Activated naive CD8-positive, alpha-beta T cell treated with anti-CD3 and anti-CD28 coated beads, Interleukin-2, amount 50 U/mL, for 24 hours (primary cell): ENCODE measurements at regions not wholly inside any gene's neighbourhood (a gene's known extent, or its start where the extent isn't known, plus 50 kb on each side); places are given as distances from the start of the nearest gene placed in this dataset.

Experiments used
- ATAC-seq: fragments of 150-1000 bp; cut with Tn5 transposase; one replicate; pipeline ENCODE4 v1.10.0; 2021
- DNase-seq: peaks from one replicate; pipeline ENCODE4 v3.0.0; 2021
- H3K27ac Mint-ChIP-seq: one replicate; pipeline ENCODE4 v1.8.0; 2021; ENCODE audit warnings: mild to moderate bottlenecking, mixed read lengths
- H3K27me3 Mint-ChIP-seq: one replicate; pipeline ENCODE4 v1.8.0; 2021; ENCODE audit warnings: mixed read lengths
- H3K36me3 Mint-ChIP-seq: one replicate; pipeline ENCODE4 v1.8.0; 2021; ENCODE audit warnings: low read depth, mixed read lengths
- H3K4me1 Mint-ChIP-seq: one replicate; pipeline ENCODE4 v1.8.0; 2021; ENCODE audit warnings: mixed read lengths
- H3K4me3 Mint-ChIP-seq: one replicate; pipeline ENCODE4 v1.8.0; 2021; ENCODE audit warnings: mild to moderate bottlenecking, moderate library complexity, mixed read lengths
- H3K9me3 Mint-ChIP-seq: one replicate; pipeline ENCODE4 v1.8.0; 2021; ENCODE audit warnings: mixed read lengths

DNA sequence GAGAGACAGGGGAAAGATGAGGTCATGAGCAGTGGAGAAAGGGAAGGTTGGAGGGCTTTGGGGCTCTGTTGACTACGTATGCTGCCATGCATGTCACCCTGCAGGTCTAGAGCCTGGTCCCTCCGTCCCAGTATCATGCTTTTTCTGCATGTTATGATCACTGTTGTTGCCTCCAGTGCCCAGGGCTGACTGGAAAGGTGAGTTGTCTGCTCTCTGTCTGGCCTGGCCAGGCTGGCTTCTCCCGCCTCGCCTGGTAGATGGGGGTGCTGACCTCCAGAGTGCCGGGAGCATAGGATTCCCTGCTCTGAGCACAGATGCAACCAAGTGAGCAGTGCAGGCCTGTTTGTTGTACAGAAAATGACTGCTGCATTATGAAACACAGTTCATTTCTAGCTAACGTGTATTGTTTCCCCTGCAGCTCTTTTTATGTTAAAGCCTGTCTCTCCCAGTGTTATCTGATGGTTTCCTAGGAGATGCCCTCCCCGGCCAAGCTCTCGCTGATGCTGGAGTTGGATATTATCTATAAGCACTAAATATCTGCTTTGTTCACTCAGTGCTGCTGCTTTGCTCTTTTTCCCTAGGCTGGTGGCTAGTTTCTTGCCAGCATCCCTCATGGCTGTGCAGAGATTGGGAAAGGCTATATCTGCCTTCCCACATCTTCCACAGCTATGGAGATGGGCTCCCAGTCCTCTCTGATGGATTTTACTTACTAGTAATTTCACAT, 158.2 kb downstream of the TDRD15 start:
- no peak for DNase-seq
- ATAC-seq, result no peak
- Mint-ChIP-seq H3K9me3 (peaks cover 3% of the 10 kb centered on the region), H3K27me3 (no peaks in the 10 kb centered on the region), H3K4me1 (no peaks in the 10 kb centered on the region), H3K27ac (no peak overlapping the region), H3K4me3 (no peak overlapping the region), H3K36me3 (no peaks in the 10 kb centered on the region)

DNA sequence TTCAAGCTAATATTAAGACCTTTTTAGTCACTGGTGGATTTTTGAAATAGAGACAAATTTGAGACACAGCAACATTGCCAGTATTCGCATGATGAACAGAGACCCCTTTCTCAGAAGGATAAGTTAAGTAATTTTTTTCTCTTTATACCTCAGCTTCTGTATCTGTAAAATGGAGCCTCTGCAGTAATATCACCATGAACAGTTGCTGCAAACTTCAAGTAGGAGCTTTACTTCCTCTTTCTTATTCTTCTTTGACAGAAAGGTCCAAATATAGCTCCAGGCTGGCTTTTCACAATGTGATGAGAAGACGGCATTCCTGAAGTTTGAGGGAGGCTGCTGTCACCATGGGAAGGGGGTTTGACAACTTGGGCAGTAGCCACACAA, 158.7 kb downstream of the TDRD15 start:
- no peak for DNase-seq
- H3K4me1 Mint-ChIP-seq, result no peaks in the 10 kb centered on the region
- no peak overlapping the region for H3K27ac Mint-ChIP-seq
- H3K36me3 Mint-ChIP-seq, result no peaks in the 10 kb centered on the region
- no peak overlapping the region for H3K4me3 Mint-ChIP-seq
- H3K9me3 Mint-ChIP-seq, result peaks cover 3% of the 10 kb centered on the region
- no peaks in the 10 kb centered on the region for H3K27me3 Mint-ChIP-seq
- no peak for ATAC-seq

DNA sequence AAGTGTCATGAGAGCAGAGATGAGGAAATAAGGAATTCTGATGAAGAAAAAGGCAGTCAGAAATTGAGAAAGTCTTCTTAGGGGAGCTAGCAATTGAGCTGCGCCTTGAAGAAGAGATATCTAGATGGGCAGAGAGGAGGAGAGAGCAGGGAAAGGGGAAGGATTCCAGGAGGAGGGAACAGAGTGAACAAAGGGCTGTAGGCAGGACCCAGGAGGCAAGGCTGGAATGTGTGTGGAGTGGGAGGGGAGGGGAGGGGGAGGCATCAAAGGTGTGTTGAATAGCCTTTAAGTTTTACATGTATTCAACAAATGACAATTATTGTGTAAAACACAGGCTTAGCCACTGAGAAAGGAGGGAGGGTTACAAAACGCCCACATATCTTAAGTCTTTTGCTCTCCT, 164.5 kb downstream of the TDRD15 start:
- Mint-ChIP-seq H3K4me3 (no peak overlapping the region), H3K36me3 (no peaks in the 10 kb centered on the region), H3K27ac (no peak overlapping the region), H3K9me3 (peaks cover 3% of the 10 kb centered on the region), H3K27me3 (no peaks in the 10 kb centered on the region), H3K4me1 (no peaks in the 10 kb centered on the region)
- no peak for ATAC-seq
- DNase-seq, result no peak

DNA sequence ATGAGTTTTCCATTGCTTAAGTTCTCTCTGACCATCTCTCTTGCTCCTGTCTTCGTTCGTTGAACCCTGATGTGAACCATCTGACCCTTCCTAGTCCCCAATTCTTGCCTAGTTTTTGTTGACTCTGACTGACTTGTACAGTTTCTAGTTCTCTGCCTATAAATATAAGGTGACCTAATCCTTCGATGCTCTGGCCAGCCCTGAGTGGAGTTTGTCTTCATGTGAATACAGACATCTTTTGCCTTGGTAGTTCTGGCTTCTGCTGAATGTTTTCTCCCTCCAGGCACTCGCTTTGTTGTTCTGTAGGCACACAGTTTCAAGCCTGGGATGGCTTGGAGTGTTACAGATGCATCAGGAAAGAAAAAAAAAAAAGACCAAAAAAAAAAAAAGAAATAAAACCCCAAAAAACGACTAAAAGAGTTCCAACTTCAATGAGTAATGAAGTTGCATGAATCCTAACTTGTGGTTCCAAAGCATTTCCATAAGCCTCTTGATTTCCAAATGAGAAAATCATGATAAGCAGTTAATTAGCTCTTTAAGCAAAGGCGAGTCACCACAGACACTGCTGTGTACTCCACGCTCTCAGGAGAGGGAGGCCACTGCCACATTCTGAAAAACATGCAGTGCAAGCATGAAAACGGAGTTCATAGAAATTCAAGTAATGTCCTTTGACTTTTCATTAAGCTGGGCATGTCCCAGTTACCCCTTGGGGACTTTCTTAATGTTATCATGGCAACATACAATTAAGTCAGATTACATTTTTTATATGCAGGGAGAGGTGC, 165.2 kb downstream of the TDRD15 start:
- DNase-seq, result no peak
- ATAC-seq, result no peak
- no peaks in the 10 kb centered on the region for H3K27me3 Mint-ChIP-seq
- H3K36me3 Mint-ChIP-seq, result no peaks in the 10 kb centered on the region
- H3K9me3 Mint-ChIP-seq, result peaks cover 3% of the 10 kb centered on the region
- no peak overlapping the region for H3K4me3 Mint-ChIP-seq
- no peaks in the 10 kb centered on the region for H3K4me1 Mint-ChIP-seq
- H3K27ac Mint-ChIP-seq, result no peak overlapping the region

DNA sequence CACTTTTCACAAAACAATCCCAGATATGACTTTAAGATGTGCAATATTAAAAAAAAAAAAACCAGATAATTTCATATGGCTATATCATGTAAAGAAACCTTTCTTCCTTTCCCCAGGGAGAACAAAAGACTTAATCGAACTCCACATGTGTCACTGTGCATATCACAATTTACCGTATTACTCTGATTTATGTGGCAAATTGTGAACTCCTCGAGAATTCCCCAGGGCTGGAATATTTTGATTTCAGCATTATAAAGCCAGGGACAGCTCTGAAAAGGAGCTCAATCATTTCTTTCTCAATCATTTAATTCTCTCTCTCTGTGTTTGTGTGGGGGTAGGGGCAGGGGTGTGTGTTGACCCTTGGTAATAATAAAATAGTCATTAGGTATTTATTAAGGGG, 165.8 kb downstream of the TDRD15 start:
- no peaks in the 10 kb centered on the region for H3K4me1 Mint-ChIP-seq
- no peaks in the 10 kb centered on the region for H3K27me3 Mint-ChIP-seq
- DNase-seq, result no peak
- H3K9me3 Mint-ChIP-seq, result peaks cover 3% of the 10 kb centered on the region
- H3K27ac Mint-ChIP-seq, result no peak overlapping the region
- H3K4me3 Mint-ChIP-seq, result no peak overlapping the region
- ATAC-seq, result no peak
- no peaks in the 10 kb centered on the region for H3K36me3 Mint-ChIP-seq

DNA sequence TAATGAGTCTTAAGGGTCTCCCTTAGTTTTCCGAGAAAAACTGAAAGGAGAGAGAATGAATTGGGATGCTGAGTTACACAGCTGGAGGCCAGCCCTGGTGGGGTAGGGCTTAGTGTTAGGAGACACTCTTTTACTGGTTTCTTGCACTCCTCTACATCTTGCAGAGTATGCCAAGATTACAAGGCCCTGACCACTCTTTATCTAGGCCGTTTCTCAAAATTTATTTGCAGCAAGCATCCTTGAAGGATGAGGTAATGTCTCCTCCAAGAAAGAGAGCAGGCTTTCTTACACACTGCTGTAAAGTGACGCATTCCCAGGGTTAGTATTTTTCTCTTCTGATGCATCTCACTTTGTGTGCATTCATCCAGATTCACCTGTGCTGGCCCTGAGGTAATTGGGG, 166.2 kb downstream of the TDRD15 start:
- DNase-seq (no peak), ATAC-seq (no peak)
- H3K27ac Mint-ChIP-seq, result no peak overlapping the region
- H3K36me3 Mint-ChIP-seq, result no peaks in the 10 kb centered on the region
- H3K9me3 Mint-ChIP-seq, result peaks cover 1% of the 10 kb centered on the region
- H3K4me1 Mint-ChIP-seq, result no peaks in the 10 kb centered on the region
- H3K4me3 Mint-ChIP-seq, result no peak overlapping the region
- no peaks in the 10 kb centered on the region for H3K27me3 Mint-ChIP-seq

DNA sequence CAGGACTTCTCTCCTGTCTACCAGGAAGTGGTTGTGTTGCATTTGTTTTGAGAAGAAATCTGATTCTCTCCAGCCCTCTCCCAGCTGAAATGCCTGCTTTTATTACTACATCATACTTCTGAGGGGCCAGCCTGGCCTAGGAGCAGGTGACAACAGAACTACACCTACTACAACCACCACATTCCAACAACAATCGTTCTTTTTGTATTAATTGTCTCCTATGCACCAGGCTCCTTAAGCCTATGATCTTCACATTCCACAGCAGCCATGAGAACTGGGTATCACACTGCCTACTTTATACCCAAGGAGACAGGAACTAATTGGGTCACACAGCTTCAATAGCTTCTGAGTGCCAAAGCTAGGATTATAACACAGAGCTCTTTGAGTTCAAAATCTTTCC, 167.7 kb downstream of the TDRD15 start:
- H3K27me3 Mint-ChIP-seq, result peaks cover 3% of the 10 kb centered on the region
- no peaks in the 10 kb centered on the region for H3K4me1 Mint-ChIP-seq
- H3K36me3 Mint-ChIP-seq, result no peaks in the 10 kb centered on the region
- H3K27ac Mint-ChIP-seq, result no peak overlapping the region
- no peaks in the 10 kb centered on the region for H3K9me3 Mint-ChIP-seq
- DNase-seq (no peak), ATAC-seq (no peak)
- no peak overlapping the region for H3K4me3 Mint-ChIP-seq

DNA sequence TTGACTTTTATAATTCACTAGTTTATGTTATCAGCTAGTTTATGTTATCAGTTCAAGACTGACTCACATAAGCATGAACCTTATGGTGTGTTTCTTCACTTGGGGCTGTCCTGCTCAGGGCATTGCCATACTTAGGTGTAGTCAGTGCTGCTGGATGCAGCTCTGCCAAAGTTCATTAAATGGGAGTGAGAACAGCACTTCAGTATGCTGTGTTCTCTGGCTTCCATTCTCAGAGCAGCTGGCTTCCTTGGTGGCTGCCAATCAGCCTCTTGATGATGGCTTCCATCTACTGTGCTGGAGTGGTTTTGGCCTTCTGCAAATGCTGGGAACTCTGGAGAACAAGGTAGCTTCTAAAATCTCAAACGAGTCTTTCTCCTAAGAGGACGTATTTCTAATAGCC, 170.7 kb downstream of the TDRD15 start:
- peaks cover 3% of the 10 kb centered on the region for H3K27me3 Mint-ChIP-seq
- no peaks in the 10 kb centered on the region for H3K36me3 Mint-ChIP-seq
- H3K4me1 Mint-ChIP-seq, result no peaks in the 10 kb centered on the region
- no peak overlapping the region for H3K27ac Mint-ChIP-seq
- H3K9me3 Mint-ChIP-seq, result no peaks in the 10 kb centered on the region
- H3K4me3 Mint-ChIP-seq, result no peak overlapping the region
- ATAC-seq (no peak), DNase-seq (no peak)

DNA sequence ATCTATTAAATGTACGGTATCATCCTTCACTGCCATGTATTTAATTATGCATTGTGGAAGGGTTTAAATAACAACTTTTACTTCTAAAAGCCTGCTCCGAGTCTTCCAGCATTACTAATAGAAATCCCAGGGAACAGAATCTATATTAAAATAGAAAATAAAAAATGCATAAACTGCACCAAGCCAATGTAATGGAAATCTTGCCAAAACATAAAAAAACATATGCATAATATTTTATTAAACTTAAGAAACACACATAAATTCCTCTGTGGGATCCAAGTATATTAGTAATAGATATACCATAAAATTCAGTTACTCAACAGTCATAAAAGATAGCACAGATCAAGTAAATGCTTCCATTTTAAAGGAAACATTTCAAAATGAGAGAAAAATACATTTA, 175.6 kb downstream of the TDRD15 start:
- H3K9me3 Mint-ChIP-seq, result no peaks in the 10 kb centered on the region
- no peak overlapping the region for H3K4me3 Mint-ChIP-seq
- ATAC-seq, result no peak
- no peaks in the 10 kb centered on the region for H3K4me1 Mint-ChIP-seq
- no peaks in the 10 kb centered on the region for H3K36me3 Mint-ChIP-seq
- DNase-seq, result no peak
- H3K27me3 Mint-ChIP-seq, result peaks cover 3% of the 10 kb centered on the region
- H3K27ac Mint-ChIP-seq, result no peak overlapping the region

DNA sequence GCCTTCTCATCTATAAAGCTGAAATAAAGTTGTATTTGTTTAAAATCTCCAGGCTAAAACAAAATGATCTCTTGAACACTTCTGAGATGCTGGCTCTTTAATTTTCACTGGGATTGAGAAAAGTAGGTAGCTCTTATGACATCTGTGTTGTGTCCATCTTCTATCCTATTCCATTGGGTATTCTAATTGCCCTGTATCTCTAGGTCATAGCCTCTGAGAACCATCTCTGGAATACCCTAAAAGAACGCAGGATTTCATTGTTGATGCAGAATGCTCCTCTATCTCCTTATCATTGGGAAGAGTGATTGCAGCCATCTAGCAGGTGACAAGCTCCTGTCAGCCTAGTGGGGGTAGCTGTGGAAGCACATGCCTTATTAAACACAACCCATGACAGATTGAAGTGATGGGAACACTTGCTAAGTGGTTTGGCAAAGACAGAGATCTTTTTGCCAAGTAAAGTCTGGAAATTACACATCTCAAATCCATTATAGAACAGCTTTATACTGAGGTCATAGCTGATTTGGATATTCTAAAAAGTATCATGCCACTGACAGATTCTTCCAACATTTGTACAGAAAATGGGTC, 178.2 kb downstream of the TDRD15 start:
- no peaks in the 10 kb centered on the region for H3K4me1 Mint-ChIP-seq

DNA sequence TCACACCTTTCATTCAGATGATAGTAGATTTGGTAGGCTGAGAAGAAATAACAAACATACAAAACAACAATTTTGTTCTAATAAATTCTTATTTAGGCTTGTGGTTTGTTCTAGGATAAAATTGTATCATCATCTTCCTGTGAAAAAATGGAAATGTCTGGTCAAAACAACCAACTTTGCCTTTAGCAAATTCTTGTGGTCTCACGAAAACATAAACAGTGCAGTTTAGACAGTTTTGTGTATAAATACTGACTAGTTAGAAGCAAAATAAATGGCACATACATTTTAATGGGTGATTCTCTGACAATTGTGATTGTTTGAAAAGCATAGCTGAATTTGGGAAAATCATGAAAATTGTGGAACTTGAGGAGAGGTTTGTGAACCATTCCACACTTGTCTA, 180.1 kb downstream of the TDRD15 start:
- Mint-ChIP-seq H3K27me3 (no peaks in the 10 kb centered on the region), H3K36me3 (no peaks in the 10 kb centered on the region), H3K27ac (no peak overlapping the region), H3K4me3 (no peak overlapping the region), H3K9me3 (no peaks in the 10 kb centered on the region), H3K4me1 (no peaks in the 10 kb centered on the region)
- ATAC-seq (no peak), DNase-seq (no peak)

More for the DNA sequence above, 178.2 kb downstream of the TDRD15 start:
- no peaks in the 10 kb centered on the region for H3K36me3 Mint-ChIP-seq
- no peaks in the 10 kb centered on the region for H3K9me3 Mint-ChIP-seq
- no peak for ATAC-seq
- DNase-seq, result no peak
- H3K27me3 Mint-ChIP-seq, result no peaks in the 10 kb centered on the region
- no peak overlapping the region for H3K27ac Mint-ChIP-seq
- H3K4me3 Mint-ChIP-seq, result no peak overlapping the region

DNA sequence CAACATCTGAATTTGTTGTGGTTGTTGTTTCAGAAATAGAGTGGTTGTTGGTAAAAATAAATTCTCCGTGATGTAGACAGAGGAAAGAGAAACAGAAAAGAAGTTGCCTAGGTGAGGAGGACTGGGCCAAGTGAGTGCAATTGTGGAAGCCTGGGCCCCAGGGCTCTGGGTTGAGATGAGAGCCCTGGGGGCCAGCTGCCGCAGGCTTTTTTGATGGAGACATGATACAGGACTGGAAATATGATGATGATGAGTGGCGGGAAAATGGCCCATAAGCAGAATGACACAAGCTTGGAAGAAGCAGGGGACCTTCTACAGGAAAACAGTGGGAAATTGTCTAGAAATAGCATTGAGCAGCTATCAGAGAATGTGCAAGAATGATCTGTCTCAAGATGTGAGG, 181.8 kb downstream of the TDRD15 start:
- H3K4me1 Mint-ChIP-seq, result no peaks in the 10 kb centered on the region
- no peak overlapping the region for H3K27ac Mint-ChIP-seq
- no peaks in the 10 kb centered on the region for H3K27me3 Mint-ChIP-seq
- no peaks in the 10 kb centered on the region for H3K9me3 Mint-ChIP-seq
- no peaks in the 10 kb centered on the region for H3K36me3 Mint-ChIP-seq
- H3K4me3 Mint-ChIP-seq, result no peak overlapping the region
- DNase-seq (no peak), ATAC-seq (no peak)

DNA sequence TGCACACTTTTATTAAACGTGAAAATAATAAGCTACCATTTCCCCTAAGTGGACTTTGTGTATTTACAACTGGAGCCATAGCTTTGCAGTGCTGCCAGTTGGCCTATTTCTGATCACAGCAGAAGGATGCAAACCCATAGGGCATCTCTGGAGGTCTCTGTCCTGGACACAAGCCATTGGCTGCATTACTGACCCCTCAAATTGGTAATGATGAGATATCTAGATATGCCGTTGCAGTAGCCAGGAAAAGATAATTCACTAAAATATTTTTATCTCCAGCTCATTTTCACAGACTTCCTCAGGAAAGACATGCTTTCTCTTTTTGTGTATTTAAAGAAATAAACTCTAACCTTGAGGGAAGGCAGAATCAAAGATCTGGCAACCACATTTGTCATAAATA, 182.5 kb downstream of the TDRD15 start:
- Mint-ChIP-seq H3K27ac (no peak overlapping the region), H3K4me3 (no peak overlapping the region), H3K36me3 (no peaks in the 10 kb centered on the region), H3K4me1 (no peaks in the 10 kb centered on the region), H3K9me3 (no peaks in the 10 kb centered on the region), H3K27me3 (no peaks in the 10 kb centered on the region)
- DNase-seq (no peak), ATAC-seq (no peak)

DNA sequence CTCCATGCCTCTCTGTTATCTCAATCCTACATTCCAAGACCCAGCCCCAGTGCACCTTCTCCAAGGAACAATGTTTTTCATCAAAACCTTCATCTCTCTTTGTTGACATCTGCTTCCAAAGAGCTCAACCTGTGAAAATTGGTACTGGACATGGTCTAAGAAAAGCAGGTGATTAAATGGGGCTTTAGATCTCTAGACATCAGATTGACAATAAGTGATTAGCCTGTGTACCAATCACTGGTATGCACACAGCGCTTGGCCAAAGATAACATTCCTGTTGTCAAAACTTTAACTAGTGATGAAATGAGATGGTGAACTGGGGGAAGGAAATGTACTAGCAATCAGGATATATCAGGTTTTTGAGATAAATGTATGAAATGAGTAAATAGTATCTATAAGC, 183.3 kb downstream of the TDRD15 start:
- ATAC-seq, result no peak

DNA sequence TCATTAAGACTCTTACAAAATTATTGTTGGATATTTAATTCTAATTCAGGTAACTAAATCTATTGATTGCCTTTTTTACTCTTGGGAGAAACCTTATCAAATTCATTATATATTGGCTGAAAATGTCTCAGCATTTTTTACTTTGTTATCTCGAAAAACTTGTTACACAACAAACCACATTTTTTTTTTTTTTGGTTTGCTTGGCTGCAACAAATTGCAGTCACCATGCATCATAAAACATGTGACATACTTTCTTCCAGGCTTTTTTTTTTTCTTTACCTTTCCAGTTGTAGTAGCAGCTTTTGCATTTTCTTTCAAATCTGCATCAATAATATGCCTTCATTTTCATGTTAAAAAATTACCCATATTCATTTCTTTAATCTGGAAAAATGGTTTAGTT, 186.7 kb downstream of the TDRD15 start:
- H3K27me3 Mint-ChIP-seq, result no peaks in the 10 kb centered on the region
- no peak overlapping the region for H3K4me3 Mint-ChIP-seq
- ATAC-seq (no peak), DNase-seq (no peak)
- H3K27ac Mint-ChIP-seq, result no peak overlapping the region
- no peaks in the 10 kb centered on the region for H3K4me1 Mint-ChIP-seq
- H3K36me3 Mint-ChIP-seq, result no peaks in the 10 kb centered on the region
- no peaks in the 10 kb centered on the region for H3K9me3 Mint-ChIP-seq

More for the DNA sequence above, 183.3 kb downstream of the TDRD15 start:
- no peaks in the 10 kb centered on the region for H3K36me3 Mint-ChIP-seq
- H3K4me3 Mint-ChIP-seq, result no peak overlapping the region
- no peaks in the 10 kb centered on the region for H3K4me1 Mint-ChIP-seq
- no peaks in the 10 kb centered on the region for H3K9me3 Mint-ChIP-seq
- DNase-seq, result no peak
- H3K27ac Mint-ChIP-seq, result no peak overlapping the region
- H3K27me3 Mint-ChIP-seq, result no peaks in the 10 kb centered on the region
